Spleen (tissue), 11 donors: ENCODE measurements at regions not wholly inside any gene's neighbourhood (a gene's known extent, or its start where the extent isn't known, plus 50 kb on each side); places are given as distances from the start of the nearest gene placed in this dataset.

ENCODE experiments used
- DNase-seq: peaks from one replicate; pipeline ENCODE4 v3.0.0-alpha.2; 2020
- H3K27ac ChIP-seq, 8 donors: fragments of 200-600 bp; sonication (generic) in 7 of 8; 1 replicate in 4 of 8; 2 replicates in 4 of 8; pipeline versions ENCODE4 v1.5.0 to v1.8.0; 2016 to 2021; ENCODE audit warnings: inconsistent platforms in 4 of 8, mild to moderate bottlenecking in 4 of 8, moderate library complexity in 1 of 8
- H3K27me3 ChIP-seq, 7 donors: fragments of 200-600 bp; sonication (generic) in 6 of 7; replicated peaks in 1 of 7; 1 replicate in 4 of 7; 2 replicates in 3 of 7; pipeline versions ENCODE4 v1.5.0 to v1.8.0; 2016 to 2021; ENCODE audit warnings: inconsistent platforms in 3 of 7, mild to moderate bottlenecking in 1 of 7
- H3K36me3 ChIP-seq, 6 donors: fragments of 200-600 bp; sonication (generic) in 5 of 6; 1 replicate in 4 of 6; 2 replicates in 2 of 6; pipeline versions ENCODE4 v1.5.0 to v1.8.0; 2016 to 2021; ENCODE audit warnings: inconsistent platforms in 2 of 6
- H3K4me1 ChIP-seq, 6 donors: fragments of 200-600 bp; sonication (generic) in 5 of 6; 1 replicate in 3 of 6; 2 replicates in 3 of 6; pipeline versions ENCODE4 v1.5.0 to v1.8.0; 2016 to 2021; ENCODE audit warnings: inconsistent platforms in 3 of 6
- H3K4me3 ChIP-seq, 8 donors: fragments of 200-600 bp; sonication (generic) in 7 of 8; 1 replicate in 4 of 8; 2 replicates in 4 of 8; pipeline versions ENCODE4 v1.5.0 to v1.8.0; 2016 to 2021; ENCODE audit warnings: inconsistent platforms in 4 of 8, mild to moderate bottlenecking in 4 of 8, moderate library complexity in 2 of 8
- H3K9me3 ChIP-seq, 8 donors: fragments of 200-600 bp; sonication (generic) in 7 of 8; 1 replicate in 4 of 8; 2 replicates in 4 of 8; pipeline versions ENCODE4 v1.5.0 to v1.8.0; 2016 to 2021; ENCODE audit warnings: inconsistent platforms in 4 of 8
- CTCF ChIP-seq, 11 experiments: fragments of 200-600 bp in 7 of 11; fragments of 450-650 bp in 4 of 11; sonication (generic) in 4 of 11; IDR thresholded peaks in 8 of 11; conservative IDR thresholded peaks in 3 of 11; 1 replicate in 7 of 11; 2 replicates in 4 of 11; pipeline versions ENCODE4 v1.4.0 to v1.8.0; 2016 to 2021; ENCODE audit warnings: antibody characterized with exemption in 11 of 11, inconsistent platforms in 4 of 11, mild to moderate bottlenecking in 1 of 11
- POLR2A ChIP-seq, 3 donors: fragments of 450-650 bp; IDR thresholded peaks; one replicate each; pipeline ENCODE4 v1.5.1; 2017; ENCODE audit warnings: antibody characterized with exemption in 3 of 3, mild to moderate bottlenecking in 1 of 3
- POLR2AphosphoS5 ChIP-seq, 3 donors: sonication (generic); formaldehyde crosslinking; IDR thresholded peaks; one replicate each; pipeline ENCODE4 v1.5.1; 2017; ENCODE audit warnings: antibody characterized with exemption in 3 of 3
- WGBS, 5 donors: extraction: QIAGEN DNeasy Blood & Tissue Kit in 3 of 5; methylation state at CpG; one replicate each; pipeline versions ENCODE4 v1.1.5 to v1.1.7; 2013 to 2018; 5-methylcytosine and 5-hydroxymethylcytosine counted together
- intact Hi-C: fragments of 100-400 bp; cut with DNase I; formaldehyde crosslinking; loops from one replicate; pipeline ENCODE4 v1.15.0; 2023; ENCODE audit warnings: low total_unique reads
- donor health status: healthy with polysubstance abuse.
- donor health status: DM: no; HTN: no; CAD: no; lungs with moderate emphysema.
- donor health status: DM: no; HTN: no; CAD: no.
- donor health status: Bipolar disorder and iron deficiency.
- donor health status: healthy.
- donor health status: DM: no; HTN: no; CAD: no.
- donor health status: DM: yes; HTN: yes; CAD: no.

GRCh38 chr4:130851932-130852331 lies 1756.0 kb downstream of the C4orf33 start:
- WGBS, 5 donors = 83 to 91% (median 84%) methylated on average over 3 of the region's 3 CpGs
- DNase-seq = no peak
- no peak overlapping the region for H3K27ac ChIP-seq
- TF ChIP-seq CTCF (IDR thresholded peaks at IDR 0.05 in 8 of 11, conservative IDR thresholded peaks at IDR 0.05 in 3 of 11) (no peak), POLR2AphosphoS5 (IDR thresholded peaks at IDR 0.05) (no peak), POLR2A (IDR thresholded peaks at IDR 0.05) (no peak)
- intact Hi-C loops = no loop called here
- no peaks in the 10 kb centered on the region for H3K27me3 ChIP-seq
- H3K9me3 ChIP-seq = peaks cover 0 to 20% (median 2%) of the 10 kb centered on the region in 8 donors
- H3K4me3 ChIP-seq = no peak overlapping the region
- no peaks in the 10 kb centered on the region for H3K4me1 ChIP-seq
- no peaks in the 10 kb centered on the region for H3K36me3 ChIP-seq

GRCh38 chr4:130855533-130855932 lies 1759.6 kb downstream of the C4orf33 start:
- Histone ChIP-seq H3K4me1 (no peaks in the 10 kb centered on the region), H3K27ac (no peak overlapping the region), H3K4me3 (no peak overlapping the region), H3K36me3 (no peaks in the 10 kb centered on the region), H3K27me3 (no peaks in the 10 kb centered on the region), H3K9me3 (peaks cover 0 to 4% (median 0%) of the 10 kb centered on the region in 8 donors)
- TF ChIP-seq POLR2A (IDR thresholded peaks at IDR 0.05) = no peak
- TF ChIP-seq CTCF (IDR thresholded peaks at IDR 0.05 in 8 of 11, conservative IDR thresholded peaks at IDR 0.05 in 3 of 11) = no peak
- no peak for TF ChIP-seq POLR2AphosphoS5 (IDR thresholded peaks at IDR 0.05)
- DNase-seq = no peak
- intact Hi-C loops = no loop called here
- 60 to 73% (median 70%) methylated on average over 3 of the region's 3 CpGs for WGBS, 5 donors

GRCh38 chr4:130859991-130860390 lies 1764.0 kb downstream of the C4orf33 start:
- intact Hi-C loops = no loop called here
- no peak for DNase-seq
- no peaks in the 10 kb centered on the region for H3K4me1 ChIP-seq
- WGBS, 5 donors = 78 to 91% (median 84%) methylated on average over 3 of the region's 3 CpGs
- H3K9me3 ChIP-seq = peaks cover 0 to 4% (median 0%) of the 10 kb centered on the region in 8 donors
- no peak overlapping the region for H3K4me3 ChIP-seq
- no peak overlapping the region for H3K27ac ChIP-seq
- TF ChIP-seq POLR2A (IDR thresholded peaks at IDR 0.05) = no peak
- no peak for TF ChIP-seq CTCF (IDR thresholded peaks at IDR 0.05 in 8 of 11, conservative IDR thresholded peaks at IDR 0.05 in 3 of 11)
- no peak for TF ChIP-seq POLR2AphosphoS5 (IDR thresholded peaks at IDR 0.05)
- no peaks in the 10 kb centered on the region for H3K27me3 ChIP-seq
- no peaks in the 10 kb centered on the region for H3K36me3 ChIP-seq

GRCh38 chr4:130896920-130897319 lies 1801.0 kb downstream of the C4orf33 start:
- no peak for DNase-seq
- intact Hi-C loops = no loop called here
- H3K36me3 ChIP-seq = no peaks in the 10 kb centered on the region

More at GRCh38 chr4:130896920-130897319, 1801.0 kb downstream of the C4orf33 start:
- Histone ChIP-seq H3K4me3 (no peak overlapping the region), H3K27me3 (no peaks in the 10 kb centered on the region), H3K4me1 (no peaks in the 10 kb centered on the region), H3K27ac (no peak overlapping the region), H3K9me3 (peaks cover 0 to under 1% (median 0%) of the 10 kb centered on the region in 8 donors)
- TF ChIP-seq POLR2AphosphoS5 (IDR thresholded peaks at IDR 0.05) (no peak), POLR2A (IDR thresholded peaks at IDR 0.05) (no peak), CTCF (IDR thresholded peaks at IDR 0.05 in 8 of 11, conservative IDR thresholded peaks at IDR 0.05 in 3 of 11) (no peak)
